ENCODE measurements at regions not wholly inside any gene's neighbourhood (a gene's known extent, or its start where the extent isn't known, plus 50 kb on each side); places are given as distances from the start of the nearest gene placed in this dataset.

GRCh38 chr1:219989766-219990165 is 56.5 kb downstream of the EPRS1 start:
- TF ChIP-seq CTCF (conservative IDR thresholded peaks at IDR 0.05; ENCODE audit: low read length): no peak
- no peak for TF ChIP-seq EZH2phosphoT487 (IDR thresholded peaks at IDR 0.05; ENCODE audit: borderline replicate concordance, low read depth, low read length)

All from OCI-LY7 (cell line).